ENCODE measurements at regions not wholly inside any gene's neighbourhood (a gene's known extent, or its start where the extent isn't known, plus 50 kb on each side); places are given as distances from the start of the nearest gene placed in this dataset.

GRCh38 chr14:95466506-95466905, 49.9 kb downstream of the SYNE3 start:
- DNase-seq, result no peak

GRCh38 chr14:95465936-95466335, 50.5 kb downstream of the SYNE3 start:
- no peak for DNase-seq

- no peak for DNase-seq
These were observed 51.1 kb downstream of the SYNE3 start for GRCh38 chr14:95465358-95465757.

GRCh38 chr14:95464514-95464913, 51.9 kb downstream of the SYNE3 start:
- no peak for DNase-seq

GRCh38 chr14:95464103-95464502, 52.3 kb downstream of the SYNE3 start:
- no peak for DNase-seq

GRCh38 chr14:95463171-95463901, 53.1 kb downstream of the SYNE3 start:
- peak; percentile 28 for DNase-seq

GRCh38 chr14:95462491-95462890, 54.0 kb downstream of the SYNE3 start:
- DNase-seq, result no peak

GRCh38 chr14:95460647-95461478, 55.6 kb downstream of the SYNE3 start:
- DNase-seq, result peak; percentile 71

GRCh38 chr14:95458906-95459305, 57.5 kb downstream of the SYNE3 start:
- no peak for DNase-seq

GRCh38 chr14:95458459-95458858, 58.0 kb downstream of the SYNE3 start:
- DNase-seq, result no peak

- no peak for DNase-seq
These were observed 60.2 kb downstream of the SYNE3 start for GRCh38 chr14:95456281-95456680.

- no peak for DNase-seq
These were observed 61.2 kb downstream of the SYNE3 start for GRCh38 chr14:95455246-95455645.

GRCh38 chr14:95453713-95453980, 62.8 kb downstream of the SYNE3 start:
- no peak for DNase-seq

GRCh38 chr14:95452893-95453712, 63.3 kb downstream of the SYNE3 start:
- DNase-seq, result no peak

GRCh38 chr14:95452176-95452892, 64.1 kb downstream of the SYNE3 start:
- DNase-seq, result no peak

GRCh38 chr14:95449131-95449530, 67.3 kb downstream of the SYNE3 start:
- DNase-seq, result no peak

GRCh38 chr14:95446470-95446869, 70.0 kb downstream of the SYNE3 start:
- DNase-seq, result no peak

GRCh38 chr14:95445676-95446075, 70.8 kb downstream of the SYNE3 start:
- peak; percentile 22 for DNase-seq

GRCh38 chr14:95445161-95445560, 71.3 kb downstream of the SYNE3 start:
- DNase-seq, result no peak

GRCh38 chr14:95444132-95445129, 72.0 kb downstream of the SYNE3 start:
- no peak for DNase-seq

- DNase-seq, result peak; percentile 41
These were observed 73.8 kb downstream of the SYNE3 start for GRCh38 chr14:95442633-95443021.
